Stimulated activated CD8-positive, alpha-beta memory T cell treated with anti-CD3 and anti-CD28 coated beads, Interleukin-12 subunit alpha, Interleukin-12 subunit beta, amount 100 ng/mL, for 24 hours (primary cell): ENCODE measurements at regions not wholly inside any gene's neighbourhood (a gene's known extent, or its start where the extent isn't known, plus 50 kb on each side); places are given as distances from the start of the nearest gene placed in this dataset.
A peak's percentile ranks its signal among the peaks of the same experiment; 100 is the strongest.
"Not testable (repeated sequence)": the region's sequence is repeated elsewhere in the genome, so short reads cannot be mapped to it uniquely, and the experiment has no call there.

Experiments
- DNase-seq: peaks from one replicate; pipeline ENCODE4 v3.0.0-alpha.2; 2020; ENCODE audit errors: extremely low read depth

- no peak for DNase-seq
Observed at GRCh38 chr12:11446372-11446771, 51.0 kb upstream of the PRB2 start.

- no peak for DNase-seq
Observed at GRCh38 chr12:11457996-11458645, 62.8 kb upstream of the PRB2 start.

- no peak for DNase-seq
Observed at GRCh38 chr12:11460343-11461023, 65.1 kb upstream of the PRB2 start.

GRCh38 chr12:11461433-11461832, 66.1 kb upstream of the PRB2 start:
- DNase-seq: no peak

- DNase-seq: no peak
Observed at GRCh38 chr12:11477110-11477509, 81.7 kb upstream of the PRB2 start.

GRCh38 chr12:11482955-11483354, 87.6 kb upstream of the PRB2 start:
- no peak for DNase-seq

- DNase-seq: peak; percentile 41
Observed at GRCh38 chr12:11486623-11487444, 91.5 kb upstream of the PRB2 start.

- DNase-seq: no peak
Observed at GRCh38 chr12:11496157-11496851, 100.9 kb upstream of the PRB2 start.

- no peak for DNase-seq
Observed at GRCh38 chr12:11497438-11497837, 102.1 kb upstream of the PRB2 start.

GRCh38 chr12:11497995-11498394, 102.6 kb upstream of the PRB2 start:
- no peak for DNase-seq

GRCh38 chr12:11498574-11498973, 103.2 kb upstream of the PRB2 start:
- not testable (repeated sequence) for DNase-seq

- DNase-seq: no peak
Observed at GRCh38 chr12:11499806-11500187, 104.4 kb upstream of the PRB2 start.

- peak; percentile 32 for DNase-seq
Observed at GRCh38 chr12:11500188-11500860, 105.0 kb upstream of the PRB2 start.

GRCh38 chr12:11500861-11501230, 105.5 kb upstream of the PRB2 start:
- DNase-seq: no peak

- no peak for DNase-seq
Observed at GRCh38 chr12:11508699-11509098, 113.3 kb upstream of the PRB2 start.

- no peak for DNase-seq
Observed at GRCh38 chr12:11509326-11509725, 114.0 kb upstream of the PRB2 start.

GRCh38 chr12:11510671-11511070, 115.3 kb upstream of the PRB2 start:
- no peak for DNase-seq

- DNase-seq: no peak
Observed at GRCh38 chr12:11513288-11513687, 117.9 kb upstream of the PRB2 start.

GRCh38 chr12:11517080-11517479, 121.7 kb upstream of the PRB2 start:
- no peak for DNase-seq

GRCh38 chr12:11524446-11524845, 125.0 kb upstream of the ETV6 start:
- no peak for DNase-seq

- DNase-seq: no peak
Observed at GRCh38 chr12:11534064-11534463, 115.4 kb upstream of the ETV6 start.

GRCh38 chr12:11535127-11535526, 114.3 kb upstream of the ETV6 start:
- no peak for DNase-seq
